ENCODE measurements at regions not wholly inside any gene's neighbourhood (a gene's known extent, or its start where the extent isn't known, plus 50 kb on each side); places are given as distances from the start of the nearest gene placed in this dataset.

DNA sequence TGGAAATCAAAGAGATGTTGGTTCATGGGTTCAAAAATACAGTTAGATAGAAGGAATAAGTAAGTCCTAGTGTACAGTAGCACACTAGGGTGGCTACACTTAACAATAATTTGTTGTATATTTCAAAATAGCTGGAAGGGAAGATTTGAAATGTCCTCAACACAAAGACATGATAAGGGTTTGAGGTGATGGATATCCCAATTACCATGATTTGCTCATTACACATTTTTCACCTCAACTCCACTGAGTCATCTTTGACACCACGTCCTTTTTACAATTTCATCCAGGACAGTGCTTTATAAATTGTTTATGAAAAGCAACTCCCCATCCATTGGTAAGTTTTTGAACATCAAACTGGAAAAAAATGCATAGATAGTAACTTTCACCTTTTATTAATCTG is 208.3 kb downstream of the ZC3H11B start:
- no peaks in the 10 kb centered on the region for H3K9me3 ChIP-seq
- TF ChIP-seq, protein P1, sequence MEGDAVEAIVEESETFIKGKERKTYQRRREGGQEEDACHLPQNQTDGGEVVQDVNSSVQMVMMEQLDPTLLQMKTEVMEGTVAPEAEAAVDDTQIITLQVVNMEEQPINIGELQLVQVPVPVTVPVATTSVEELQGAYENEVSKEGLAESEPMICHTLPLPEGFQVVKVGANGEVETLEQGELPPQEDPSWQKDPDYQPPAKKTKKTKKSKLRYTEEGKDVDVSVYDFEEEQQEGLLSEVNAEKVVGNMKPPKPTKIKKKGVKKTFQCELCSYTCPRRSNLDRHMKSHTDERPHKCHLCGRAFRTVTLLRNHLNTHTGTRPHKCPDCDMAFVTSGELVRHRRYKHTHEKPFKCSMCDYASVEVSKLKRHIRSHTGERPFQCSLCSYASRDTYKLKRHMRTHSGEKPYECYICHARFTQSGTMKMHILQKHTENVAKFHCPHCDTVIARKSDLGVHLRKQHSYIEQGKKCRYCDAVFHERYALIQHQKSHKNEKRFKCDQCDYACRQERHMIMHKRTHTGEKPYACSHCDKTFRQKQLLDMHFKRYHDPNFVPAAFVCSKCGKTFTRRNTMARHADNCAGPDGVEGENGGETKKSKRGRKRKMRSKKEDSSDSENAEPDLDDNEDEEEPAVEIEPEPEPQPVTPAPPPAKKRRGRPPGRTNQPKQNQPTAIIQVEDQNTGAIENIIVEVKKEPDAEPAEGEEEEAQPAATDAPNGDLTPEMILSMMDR (IDR thresholded peaks at IDR 0.05), result no peak
- no peak for TF ChIP-seq POLR2A (IDR thresholded peaks at IDR 0.05)
- TF ChIP-seq EP300 (IDR thresholded peaks at IDR 0.05), result no peak
- H3K4me1 ChIP-seq (ENCODE audit: insufficient read depth), result no peaks in the 10 kb centered on the region
- H3K27ac ChIP-seq, result no peak overlapping the region
- H3K4me3 ChIP-seq, result no peak overlapping the region
- DNase-seq, result no peak
- H3K36me3 ChIP-seq, result no peaks in the 10 kb centered on the region
- intact Hi-C loops (cut with DNase I), result no loop called here
- H3K27me3 ChIP-seq, result no peaks in the 10 kb centered on the region
- 88 to 90% (median 90%) methylated on average over 1 of the region's 1 CpG for WGBS, 3 donors

DNA sequence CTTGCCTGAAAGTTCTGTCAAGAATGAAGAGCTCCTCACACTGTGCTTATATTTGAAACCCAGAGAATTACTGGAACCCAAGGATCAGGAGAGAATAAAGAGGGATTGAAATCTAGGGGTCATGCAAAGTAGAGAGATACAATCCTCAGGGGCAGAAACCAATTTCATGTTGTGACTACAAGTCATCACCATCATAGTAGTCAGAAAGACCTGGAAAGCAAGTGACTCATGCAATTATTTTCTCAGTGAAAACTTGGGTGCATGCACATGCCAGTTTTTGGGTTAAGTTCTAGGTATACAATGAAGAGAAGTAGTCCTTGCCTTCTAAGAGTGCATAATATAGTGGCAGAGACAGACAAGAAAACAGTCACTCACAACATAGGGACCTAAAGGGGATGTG is 210.0 kb downstream of the ZC3H11B start:
- Histone ChIP-seq H3K27me3 (no peaks in the 10 kb centered on the region), H3K36me3 (no peaks in the 10 kb centered on the region), H3K27ac (no peak overlapping the region), H3K9me3 (no peaks in the 10 kb centered on the region), H3K4me3 (no peak overlapping the region), H3K4me1 (ENCODE audit: insufficient read depth) (no peaks in the 10 kb centered on the region)
- DNase-seq, result no peak
- intact Hi-C loops (cut with DNase I), result no loop called here
- no peak for TF ChIP-seq EP300 (IDR thresholded peaks at IDR 0.05)
- TF ChIP-seq POLR2A (IDR thresholded peaks at IDR 0.05), result no peak
- TF ChIP-seq, protein P1 (IDR thresholded peaks at IDR 0.05), result no peak

DNA sequence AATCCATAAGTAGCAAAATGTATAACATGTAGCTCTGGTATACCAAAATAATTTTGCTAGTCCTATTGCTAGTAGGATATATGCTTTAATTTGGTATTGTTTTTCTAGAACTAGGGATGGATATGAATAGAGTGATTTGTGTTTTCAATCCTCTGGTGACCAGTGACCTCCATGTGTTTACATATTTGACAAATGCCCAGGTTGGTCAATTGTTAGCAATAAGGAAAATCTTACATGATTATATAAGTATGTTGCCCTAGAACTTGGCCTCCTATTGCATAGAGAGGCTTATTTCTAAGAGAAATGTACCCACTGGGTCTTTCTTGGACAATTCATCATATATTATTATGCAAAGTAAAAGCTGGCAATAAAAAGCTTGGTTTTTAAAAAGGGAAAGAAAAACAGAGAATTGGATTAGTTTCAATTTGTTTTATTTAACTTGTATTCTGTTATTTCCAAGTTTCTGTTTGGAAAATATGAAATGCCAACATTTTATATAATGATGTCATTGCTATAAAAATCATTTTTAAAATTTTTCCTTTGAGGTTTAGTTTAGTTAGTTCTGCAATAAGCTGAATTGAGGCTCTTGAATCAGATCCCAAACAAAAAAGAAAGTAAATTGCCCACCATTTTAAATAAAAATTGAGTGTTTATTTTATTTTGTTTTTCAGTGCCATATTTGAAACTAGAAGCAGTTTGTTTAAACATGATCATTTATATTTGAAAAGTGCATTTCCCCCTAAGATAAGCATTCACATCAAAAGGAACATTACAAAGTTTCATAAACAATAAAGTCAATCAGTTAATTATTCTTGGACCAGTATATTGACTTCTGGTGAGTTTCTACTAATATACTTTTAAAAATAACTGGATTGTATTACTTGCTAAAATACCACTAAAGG is 210.9 kb downstream of the ZC3H11B start:
- Histone ChIP-seq H3K4me1 (ENCODE audit: insufficient read depth) (no peaks in the 10 kb centered on the region), H3K9me3 (no peaks in the 10 kb centered on the region), H3K27me3 (no peaks in the 10 kb centered on the region), H3K36me3 (no peaks in the 10 kb centered on the region), H3K4me3 (no peak overlapping the region), H3K27ac (no peak overlapping the region)
- DNase-seq, result no peak
- TF ChIP-seq EP300 (IDR thresholded peaks at IDR 0.05), result no peak
- TF ChIP-seq POLR2A (IDR thresholded peaks at IDR 0.05), result no peak
- TF ChIP-seq, protein P1 (IDR thresholded peaks at IDR 0.05), result no peak
- intact Hi-C loops (cut with DNase I), result no loop called here

DNA sequence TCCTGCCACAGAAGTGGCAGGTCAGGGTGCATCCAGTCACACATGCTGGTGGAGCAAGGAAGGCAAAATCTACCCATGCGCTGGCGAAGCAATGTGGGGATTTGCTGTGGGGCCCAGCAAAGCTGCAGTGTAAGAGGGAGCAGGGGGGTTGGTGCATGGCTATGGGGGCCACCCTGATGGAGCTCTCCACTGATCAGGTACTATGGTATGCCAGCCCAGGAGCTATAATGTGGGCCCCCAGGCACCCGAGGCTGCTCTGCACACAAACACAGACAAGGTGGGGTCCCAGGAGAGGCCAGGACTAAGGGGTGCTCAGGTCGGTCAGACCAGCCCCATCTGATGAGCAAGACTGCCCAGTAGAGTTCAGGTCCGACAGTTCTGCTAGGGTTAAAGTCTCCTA is 213.5 kb downstream of the ZC3H11B start:
- no peaks in the 10 kb centered on the region for H3K9me3 ChIP-seq
- no peaks in the 10 kb centered on the region for H3K27me3 ChIP-seq
- 90 to 95% (median 92%) methylated on average over 5 of the region's 5 CpGs for WGBS, 3 donors
- no peak overlapping the region for H3K27ac ChIP-seq
- H3K4me3 ChIP-seq, result no peak overlapping the region
- intact Hi-C loops (cut with DNase I), result no loop called here
- DNase-seq, result no peak
- no peak for TF ChIP-seq EP300 (IDR thresholded peaks at IDR 0.05)
- TF ChIP-seq, protein P1 (IDR thresholded peaks at IDR 0.05), result no peak
- TF ChIP-seq POLR2A (IDR thresholded peaks at IDR 0.05), result no peak
- H3K36me3 ChIP-seq, result no peaks in the 10 kb centered on the region
- no peaks in the 10 kb centered on the region for H3K4me1 ChIP-seq (ENCODE audit: insufficient read depth)
